H1 (cell line): ENCODE measurements at regions not wholly inside any gene's neighbourhood (a gene's known extent, or its start where the extent isn't known, plus 50 kb on each side); places are given as distances from the start of the nearest gene placed in this dataset.

Source experiments
- SP4 ChIP-seq: IDR thresholded peaks from 2 replicates; pipeline ENCODE4 v1.6.1; 2012; ENCODE audit warnings: low read length, inconsistent platforms
- TBP ChIP-seq: IDR thresholded peaks from 2 replicates; pipeline ENCODE4 v1.6.1; 2011; ENCODE audit warnings: low read depth, low read length, improper control_type of control experiment
- TF ChIP-seq, protein P1 (sequence below): IDR thresholded peaks from 2 replicates; pipeline ENCODE4 v1.6.1; 2011; ENCODE audit warnings: low read length, improper control_type of control experiment

DNA sequence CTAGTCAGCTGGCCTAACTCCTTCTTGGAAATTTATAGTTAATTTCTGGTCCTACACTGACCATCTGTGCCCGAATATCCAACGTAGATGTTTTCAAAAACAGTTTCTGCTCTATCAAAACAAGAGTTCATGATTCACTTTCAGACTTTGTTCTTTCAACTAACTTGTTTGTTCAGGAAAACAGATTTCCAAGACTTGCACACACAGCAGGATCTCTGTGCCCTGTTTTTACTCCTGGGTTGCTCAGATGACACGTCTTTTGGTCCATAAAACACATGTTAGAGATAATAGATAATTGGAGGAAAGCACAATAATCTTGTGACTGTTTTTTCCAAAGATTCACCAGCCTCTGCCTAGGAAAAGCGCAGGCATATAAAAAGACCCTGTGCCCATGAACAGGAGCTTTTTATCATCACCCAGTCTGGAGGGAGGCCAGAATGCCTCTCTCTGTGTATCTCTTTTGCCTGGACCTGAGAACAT, 218.0 kb downstream of the IRS2 start (continued):
- TF ChIP-seq, protein P1, sequence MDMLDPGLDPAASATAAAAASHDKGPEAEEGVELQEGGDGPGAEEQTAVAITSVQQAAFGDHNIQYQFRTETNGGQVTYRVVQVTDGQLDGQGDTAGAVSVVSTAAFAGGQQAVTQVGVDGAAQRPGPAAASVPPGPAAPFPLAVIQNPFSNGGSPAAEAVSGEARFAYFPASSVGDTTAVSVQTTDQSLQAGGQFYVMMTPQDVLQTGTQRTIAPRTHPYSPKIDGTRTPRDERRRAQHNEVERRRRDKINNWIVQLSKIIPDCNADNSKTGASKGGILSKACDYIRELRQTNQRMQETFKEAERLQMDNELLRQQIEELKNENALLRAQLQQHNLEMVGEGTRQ: no peak
- TF ChIP-seq TBP (no peak), SP4 (no peak)
- TF ChIP-seq, all 59 proteins: peak for 0
